Fibroblast of pulmonary artery (primary cell): ENCODE measurements at regions not wholly inside any gene's neighbourhood (a gene's known extent, or its start where the extent isn't known, plus 50 kb on each side); places are given as distances from the start of the nearest gene placed in this dataset.
"Not testable (repeated sequence)": the region's sequence is repeated elsewhere in the genome, so short reads cannot be mapped to it uniquely, and the experiment has no call there.

Experiments
- DNase-seq: peaks from one replicate; pipeline ENCODE4 v3.0.0-alpha.2; 2010; ENCODE audit warnings: low read depth
- H3K4me3 ChIP-seq: replicated peaks from 2 replicates; pipeline ENCODE4 v1.5.1; 2011; ENCODE audit warnings: low read depth, mild to moderate bottlenecking, control low read depth, low read length, moderate library complexity
- TF ChIP-seq, protein P1 (sequence below): IDR thresholded peaks from 2 replicates; pipeline ENCODE4 v1.5.1; 2011; ENCODE audit warnings: mild to moderate bottlenecking, control low read depth, low read length, inconsistent platforms; ENCODE audit errors: missing control alignments

GRCh38 chr4:112819729-112820128 lies 182.8 kb downstream of the LARP7 start:
- DNase-seq: no peak
- H3K4me3 ChIP-seq: no peak overlapping the region

DNA sequence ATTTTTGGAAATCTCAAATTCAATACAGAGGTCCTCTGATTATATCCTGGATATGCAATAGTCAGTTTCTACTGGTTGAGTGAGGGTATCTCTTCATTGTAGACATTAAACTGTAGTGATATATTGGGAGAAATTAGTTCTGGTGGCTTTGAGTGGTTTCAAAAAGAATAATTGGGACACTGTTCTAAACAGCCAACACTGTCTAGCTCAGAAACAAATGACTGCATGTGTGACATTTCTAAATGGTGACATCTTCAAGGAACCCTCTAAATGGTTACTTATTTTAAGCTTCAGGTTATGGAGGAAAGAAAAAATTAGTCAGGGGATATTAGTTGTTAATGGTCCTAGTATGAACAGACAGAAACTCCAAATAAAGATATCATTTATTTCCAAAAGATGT lies 186.2 kb downstream of the LARP7 start:
- no peak for DNase-seq
- no peak overlapping the region for H3K4me3 ChIP-seq
- TF ChIP-seq, protein P1, sequence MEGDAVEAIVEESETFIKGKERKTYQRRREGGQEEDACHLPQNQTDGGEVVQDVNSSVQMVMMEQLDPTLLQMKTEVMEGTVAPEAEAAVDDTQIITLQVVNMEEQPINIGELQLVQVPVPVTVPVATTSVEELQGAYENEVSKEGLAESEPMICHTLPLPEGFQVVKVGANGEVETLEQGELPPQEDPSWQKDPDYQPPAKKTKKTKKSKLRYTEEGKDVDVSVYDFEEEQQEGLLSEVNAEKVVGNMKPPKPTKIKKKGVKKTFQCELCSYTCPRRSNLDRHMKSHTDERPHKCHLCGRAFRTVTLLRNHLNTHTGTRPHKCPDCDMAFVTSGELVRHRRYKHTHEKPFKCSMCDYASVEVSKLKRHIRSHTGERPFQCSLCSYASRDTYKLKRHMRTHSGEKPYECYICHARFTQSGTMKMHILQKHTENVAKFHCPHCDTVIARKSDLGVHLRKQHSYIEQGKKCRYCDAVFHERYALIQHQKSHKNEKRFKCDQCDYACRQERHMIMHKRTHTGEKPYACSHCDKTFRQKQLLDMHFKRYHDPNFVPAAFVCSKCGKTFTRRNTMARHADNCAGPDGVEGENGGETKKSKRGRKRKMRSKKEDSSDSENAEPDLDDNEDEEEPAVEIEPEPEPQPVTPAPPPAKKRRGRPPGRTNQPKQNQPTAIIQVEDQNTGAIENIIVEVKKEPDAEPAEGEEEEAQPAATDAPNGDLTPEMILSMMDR: no peak

More at GRCh38 chr4:112819729-112820128, 182.8 kb downstream of the LARP7 start:
- TF ChIP-seq, protein P1: no peak

DNA sequence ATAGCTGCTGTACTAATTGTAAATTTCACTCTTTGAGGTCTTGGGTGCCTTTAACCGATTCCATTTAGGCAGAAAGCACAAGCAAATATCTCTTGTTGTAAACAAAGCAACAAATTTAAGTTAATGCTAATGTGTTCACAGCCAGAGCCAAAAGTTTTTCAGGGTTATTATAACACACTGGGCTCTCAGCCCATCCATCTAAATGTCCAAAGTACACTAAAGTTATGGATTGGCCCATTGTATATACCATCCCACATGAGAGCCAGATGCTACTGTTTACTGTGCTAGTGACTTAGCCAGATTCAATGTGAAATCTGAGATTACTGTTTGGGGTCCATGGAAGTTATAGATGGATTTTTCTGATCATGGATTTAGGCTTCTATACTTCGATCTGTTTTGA lies 186.7 kb downstream of the LARP7 start:
- no peak for DNase-seq
- H3K4me3 ChIP-seq: no peak overlapping the region
- TF ChIP-seq, protein P1: no peak

DNA sequence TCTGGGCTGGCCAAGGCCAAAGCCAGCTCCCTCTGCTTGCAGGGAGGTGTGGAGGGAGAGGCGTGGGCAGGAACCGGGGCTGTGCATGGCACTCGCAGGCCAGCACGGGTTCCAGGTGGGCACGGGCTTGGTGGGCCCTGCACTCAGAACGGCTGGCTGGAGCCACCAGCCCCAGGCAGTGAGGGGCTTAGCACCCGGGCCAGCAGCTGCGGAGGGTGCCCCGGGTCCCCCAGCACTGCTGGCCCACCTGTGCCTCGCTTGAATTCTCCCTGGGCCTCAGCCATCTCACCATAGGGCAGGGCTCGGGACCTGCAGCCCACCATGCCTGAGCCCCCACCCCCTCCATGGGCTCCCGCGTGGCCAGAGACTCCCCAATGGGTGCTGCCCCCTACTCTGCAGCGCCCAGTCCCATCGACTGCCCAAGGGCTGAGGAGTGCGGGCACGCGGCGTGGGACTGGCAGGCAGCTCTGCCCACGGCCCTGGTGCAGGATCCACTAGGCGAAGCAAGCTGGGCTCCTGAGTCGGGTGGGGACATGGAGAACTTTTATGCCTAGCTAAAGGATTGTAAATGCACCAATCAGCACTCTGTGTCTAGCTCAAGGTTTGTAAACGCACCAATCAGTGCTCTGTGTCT lies 193.9 kb downstream of the LARP7 start:
- no peak overlapping the region for H3K4me3 ChIP-seq
- TF ChIP-seq, protein P1: no peak
- no peak for DNase-seq

DNA sequence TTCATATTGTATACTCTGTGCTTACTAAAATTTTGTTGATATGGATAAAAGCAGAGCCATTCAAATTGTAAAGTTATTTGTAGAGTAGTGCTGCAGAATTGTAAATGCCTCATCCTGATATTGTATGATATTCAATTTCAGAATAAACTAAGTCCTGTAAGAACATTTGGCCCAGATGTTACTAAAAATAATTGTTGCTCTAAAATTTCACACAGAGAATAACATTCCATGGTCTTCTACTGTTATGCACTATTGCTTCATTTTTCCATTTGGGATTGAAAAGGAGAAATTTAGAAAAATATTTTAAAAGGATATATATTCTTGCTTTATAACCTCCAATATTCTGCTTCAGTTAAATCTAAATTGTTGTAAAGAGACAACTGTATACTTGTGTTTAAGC lies 195.6 kb downstream of the LARP7 start:
- TF ChIP-seq, protein P1: no peak
- no peak for DNase-seq
- no peak overlapping the region for H3K4me3 ChIP-seq

DNA sequence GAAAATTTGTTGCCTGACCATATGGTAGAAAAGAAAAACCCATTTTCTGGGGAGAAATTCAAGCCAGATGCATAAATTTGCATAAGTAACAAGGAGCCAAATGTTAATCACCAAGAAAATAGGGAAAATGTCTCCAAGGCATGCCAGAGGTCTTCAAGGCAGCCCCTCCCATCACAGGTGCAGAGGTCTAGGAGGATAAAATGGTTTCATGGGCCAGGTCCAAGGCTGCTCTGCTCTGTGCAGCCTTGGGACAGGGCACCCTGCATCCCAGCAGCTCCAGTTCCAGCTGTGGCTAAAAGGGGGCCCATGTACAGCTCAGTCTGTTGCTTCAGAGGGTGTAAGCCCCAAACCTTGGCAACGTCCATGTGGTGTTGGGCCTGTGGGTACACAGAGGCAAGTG lies 200.0 kb downstream of the LARP7 start:
- H3K4me3 ChIP-seq: no peak overlapping the region
- DNase-seq: no peak
- TF ChIP-seq, protein P1: no peak

DNA sequence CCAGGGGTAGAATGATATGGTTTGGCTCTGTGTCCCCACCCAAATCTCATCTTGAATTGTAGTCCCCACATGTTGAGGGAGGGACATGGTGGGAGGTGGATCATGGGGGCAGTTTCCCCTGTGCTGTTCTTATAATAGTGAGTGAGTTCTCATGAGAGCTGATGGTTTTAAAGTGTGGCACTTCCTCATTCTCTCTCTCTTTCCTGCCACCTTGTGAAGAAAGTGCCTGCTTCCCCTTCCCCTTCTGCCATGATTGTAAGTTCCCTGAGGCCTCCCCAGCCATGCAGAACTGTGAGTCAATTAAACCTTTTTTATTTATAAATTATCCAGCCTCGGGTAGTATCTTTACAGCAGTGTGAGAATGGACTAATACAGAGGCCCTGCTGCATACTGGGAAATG lies 201.1 kb downstream of the LARP7 start:
- not testable (repeated sequence) for H3K4me3 ChIP-seq, DNase-seq
